ENCODE measurements at regions not wholly inside any gene's neighbourhood (a gene's known extent, or its start where the extent isn't known, plus 50 kb on each side); places are given as distances from the start of the nearest gene placed in this dataset.

DNA sequence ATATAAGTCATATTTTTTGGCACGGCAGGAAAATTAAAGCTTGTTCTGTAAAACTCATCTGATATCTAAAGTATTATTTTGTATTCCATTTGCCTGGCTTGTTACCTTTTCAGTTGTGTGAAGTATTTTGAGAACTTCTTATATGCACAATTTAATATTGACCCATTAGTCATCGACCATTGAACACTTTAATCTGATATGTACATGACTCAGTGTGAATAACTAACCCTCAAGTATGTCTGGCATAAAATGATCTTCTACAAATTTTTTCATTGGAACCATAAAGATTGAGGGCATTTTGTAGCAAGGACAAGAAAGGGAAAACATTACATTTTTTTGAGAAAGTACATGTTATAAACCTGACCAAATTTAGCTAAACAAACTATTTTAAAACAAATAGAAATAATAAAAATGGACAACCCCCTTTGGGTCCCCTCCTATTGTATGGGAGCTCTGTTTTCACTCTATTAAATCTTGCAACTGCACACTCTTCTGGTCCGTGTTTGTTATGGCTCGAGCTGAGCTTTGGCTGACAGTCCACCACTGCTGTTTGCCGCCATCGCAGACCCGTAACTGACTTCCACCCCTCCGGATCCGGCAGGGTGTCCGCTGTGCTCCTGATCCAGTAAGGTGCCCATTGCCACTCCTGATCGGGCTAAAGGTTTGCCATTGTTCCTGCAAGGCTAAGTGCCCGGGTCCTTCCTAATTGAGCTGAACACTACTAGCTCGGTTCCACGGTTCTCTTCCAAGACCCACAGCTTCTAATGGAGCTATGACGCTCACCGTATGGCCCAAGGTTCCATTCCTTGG lies 118.8 kb downstream of the SLC6A15 start:
- TF ChIP-seq, protein P1, sequence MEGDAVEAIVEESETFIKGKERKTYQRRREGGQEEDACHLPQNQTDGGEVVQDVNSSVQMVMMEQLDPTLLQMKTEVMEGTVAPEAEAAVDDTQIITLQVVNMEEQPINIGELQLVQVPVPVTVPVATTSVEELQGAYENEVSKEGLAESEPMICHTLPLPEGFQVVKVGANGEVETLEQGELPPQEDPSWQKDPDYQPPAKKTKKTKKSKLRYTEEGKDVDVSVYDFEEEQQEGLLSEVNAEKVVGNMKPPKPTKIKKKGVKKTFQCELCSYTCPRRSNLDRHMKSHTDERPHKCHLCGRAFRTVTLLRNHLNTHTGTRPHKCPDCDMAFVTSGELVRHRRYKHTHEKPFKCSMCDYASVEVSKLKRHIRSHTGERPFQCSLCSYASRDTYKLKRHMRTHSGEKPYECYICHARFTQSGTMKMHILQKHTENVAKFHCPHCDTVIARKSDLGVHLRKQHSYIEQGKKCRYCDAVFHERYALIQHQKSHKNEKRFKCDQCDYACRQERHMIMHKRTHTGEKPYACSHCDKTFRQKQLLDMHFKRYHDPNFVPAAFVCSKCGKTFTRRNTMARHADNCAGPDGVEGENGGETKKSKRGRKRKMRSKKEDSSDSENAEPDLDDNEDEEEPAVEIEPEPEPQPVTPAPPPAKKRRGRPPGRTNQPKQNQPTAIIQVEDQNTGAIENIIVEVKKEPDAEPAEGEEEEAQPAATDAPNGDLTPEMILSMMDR (IDR thresholded peaks at IDR 0.05): no peak
- TF ChIP-seq EP300 (IDR thresholded peaks at IDR 0.05) (no peak), POLR2A (IDR thresholded peaks at IDR 0.05) (no peak)
